HEK293T (cell line): ENCODE measurements at regions not wholly inside any gene's neighbourhood (a gene's known extent, or its start where the extent isn't known, plus 50 kb on each side); places are given as distances from the start of the nearest gene placed in this dataset.

Experiments
- ARNT ChIP-seq: fragments of 450-650 bp; IDR thresholded peaks from 2 replicates; pipeline ENCODE4 v1.6.1; 2017; ENCODE audit warnings: mild to moderate bottlenecking
- HDGF ChIP-seq: fragments of 450-650 bp; IDR thresholded peaks from 2 replicates; pipeline ENCODE4 v1.6.1; 2017; ENCODE audit warnings: antibody characterized with exemption, borderline replicate concordance
- LEF1 ChIP-seq: fragments of 450-650 bp; IDR thresholded peaks from 2 replicates; pipeline ENCODE4 v1.6.1; 2017; ENCODE audit warnings: mild to moderate bottlenecking, borderline replicate concordance
- SUZ12 ChIP-seq: fragments of 450-650 bp; IDR thresholded peaks from 2 replicates; pipeline ENCODE4 v1.6.1; 2016; ENCODE audit warnings: mild to moderate bottlenecking

GRCh38 chr9:65410926-65411325 is 125.9 kb upstream of the FOXD4L5 start:
- no peak for TF ChIP-seq ARNT
- TF ChIP-seq LEF1, result no peak
- TF ChIP-seq HDGF, result no peak
- TF ChIP-seq SUZ12, result no peak
